ENCODE measurements at regions not wholly inside any gene's neighbourhood (a gene's known extent, or its start where the extent isn't known, plus 50 kb on each side); places are given as distances from the start of the nearest gene placed in this dataset.
"Not testable (repeated sequence)": the region's sequence is repeated elsewhere in the genome, so short reads cannot be mapped to it uniquely, and the experiment has no call there.

GRCh38 chr11:101835506-101836063 lies 79.2 kb upstream of the CEP126 start:
- DNase-seq (ENCODE audit: low read depth in 2 of 2): no peak

DNA sequence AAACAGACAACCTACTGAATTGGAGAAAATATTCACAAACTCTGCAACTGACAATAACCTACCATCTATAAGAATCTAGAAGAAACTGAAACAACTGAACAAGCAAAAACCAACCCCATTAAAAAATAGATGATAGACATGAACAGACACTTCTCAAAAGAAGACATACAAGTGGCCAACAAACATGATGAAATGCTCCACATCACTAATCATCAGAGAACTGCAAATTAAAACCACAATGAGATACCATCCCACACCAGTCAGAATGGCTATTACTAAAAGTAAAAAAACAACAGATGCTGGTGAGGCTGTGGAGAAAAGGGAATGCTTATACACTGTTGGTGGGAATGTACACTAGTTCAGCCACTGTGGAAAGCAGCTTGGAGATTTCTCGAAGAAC lies 84.3 kb upstream of the CEP126 start:
- not testable (repeated sequence) for DNase-seq (ENCODE audit: low read depth in 2 of 2)

DNA sequence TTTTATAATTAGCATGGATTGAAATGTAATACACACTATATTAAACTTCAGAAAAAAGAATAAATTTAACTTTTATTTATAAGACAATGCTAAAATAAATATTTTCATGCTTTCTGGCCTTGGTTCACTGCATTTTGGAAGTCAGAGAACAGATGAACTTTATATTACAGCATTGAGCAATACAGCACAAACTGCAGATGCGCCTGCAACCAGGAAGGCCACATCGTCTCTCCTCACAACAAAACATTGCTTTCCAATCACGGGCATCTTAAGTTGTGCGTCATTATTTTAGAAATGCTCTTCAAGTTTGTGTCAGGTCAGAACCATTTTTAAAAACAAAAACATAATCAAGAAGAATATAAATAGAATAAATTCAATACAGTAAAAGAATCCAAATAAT lies 89.3 kb upstream of the CEP126 start:
- DNase-seq (ENCODE audit: low read depth in 2 of 2): no peak

DNA sequence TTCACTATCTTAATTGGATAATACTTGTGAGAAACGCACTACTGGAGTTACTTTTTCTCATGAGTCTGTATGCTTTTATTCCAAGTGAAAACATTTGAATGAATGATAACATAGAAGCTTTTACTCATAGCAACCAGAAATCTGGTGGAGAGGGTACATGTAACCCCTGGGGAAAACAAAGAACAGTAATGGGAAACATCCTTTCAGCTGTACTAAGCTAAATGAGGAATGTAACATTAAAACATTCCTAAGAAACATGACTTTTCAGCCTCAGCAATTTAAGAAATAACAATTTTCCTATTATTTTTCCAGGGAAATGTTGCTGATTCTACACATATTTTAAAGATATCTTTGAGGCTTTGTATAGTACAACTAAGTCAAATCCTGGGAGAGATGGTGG lies 97.2 kb upstream of the CEP126 start:
- DNase-seq (ENCODE audit: low read depth in 2 of 2): no peak

DNA sequence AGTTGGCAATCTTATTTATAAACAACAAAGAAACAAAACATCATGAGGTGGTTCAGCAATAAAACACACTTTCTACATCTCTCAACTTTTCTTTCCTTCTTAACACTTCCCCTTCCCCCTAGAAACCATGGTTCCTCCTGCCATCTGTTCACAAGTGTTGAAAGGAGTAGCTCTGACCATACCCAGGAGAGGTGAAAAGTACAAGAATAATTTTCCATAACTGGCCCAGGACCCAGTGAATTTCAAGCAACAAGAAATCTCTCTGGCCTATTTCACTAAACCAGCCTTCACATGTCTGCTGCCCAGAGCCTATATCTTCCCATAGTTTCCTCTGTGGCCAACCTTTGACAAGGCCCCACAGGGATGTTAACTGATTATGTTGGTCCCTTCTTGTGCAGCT lies 98.2 kb upstream of the CEP126 start:
- no peak for DNase-seq (ENCODE audit: low read depth in 2 of 2)

DNA sequence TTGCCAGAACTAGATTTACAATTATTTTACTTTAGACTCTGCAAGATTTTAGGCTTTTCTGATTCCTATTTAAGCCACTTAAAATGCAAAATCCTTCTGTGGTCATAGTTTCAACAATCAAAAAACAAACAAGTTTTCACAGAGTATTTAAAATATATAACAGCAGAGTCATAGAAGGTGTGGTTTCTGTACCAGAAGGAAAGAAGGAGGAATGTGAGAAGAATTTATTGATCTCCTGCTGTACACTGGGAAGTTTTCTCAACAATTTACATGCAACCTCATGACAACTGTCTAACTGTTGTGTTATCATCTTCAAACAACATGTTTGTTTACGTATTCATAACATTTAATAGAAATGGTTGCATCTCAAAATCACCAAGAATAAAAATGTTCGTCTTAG lies 102.3 kb upstream of the CEP126 start:
- no peak for DNase-seq (ENCODE audit: low read depth in 2 of 2)

- DNase-seq (ENCODE audit: low read depth in 2 of 2): no peak
These were observed 104.3 kb upstream of the CEP126 start for GRCh38 chr11:101810546-101810945.

DNA sequence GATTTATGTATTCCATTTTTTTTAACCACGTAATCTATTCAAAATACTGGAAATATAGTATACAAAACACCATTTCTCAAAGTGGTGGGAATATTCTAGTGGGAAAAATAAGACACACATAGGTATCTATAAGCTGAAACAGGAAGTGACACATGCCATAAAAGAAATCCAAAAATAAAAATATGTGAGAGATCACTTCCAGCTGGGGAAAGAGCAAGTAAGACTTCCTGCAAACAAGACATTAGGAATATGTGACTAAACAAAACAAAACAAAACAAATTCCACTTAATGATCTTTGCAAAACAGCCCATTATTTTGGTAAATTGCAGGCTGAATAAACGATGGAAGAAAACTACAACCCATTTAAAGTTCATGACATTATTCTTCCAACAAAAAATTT lies 107.3 kb upstream of the CEP126 start:
- DNase-seq (ENCODE audit: low read depth in 2 of 2): no peak

DNA sequence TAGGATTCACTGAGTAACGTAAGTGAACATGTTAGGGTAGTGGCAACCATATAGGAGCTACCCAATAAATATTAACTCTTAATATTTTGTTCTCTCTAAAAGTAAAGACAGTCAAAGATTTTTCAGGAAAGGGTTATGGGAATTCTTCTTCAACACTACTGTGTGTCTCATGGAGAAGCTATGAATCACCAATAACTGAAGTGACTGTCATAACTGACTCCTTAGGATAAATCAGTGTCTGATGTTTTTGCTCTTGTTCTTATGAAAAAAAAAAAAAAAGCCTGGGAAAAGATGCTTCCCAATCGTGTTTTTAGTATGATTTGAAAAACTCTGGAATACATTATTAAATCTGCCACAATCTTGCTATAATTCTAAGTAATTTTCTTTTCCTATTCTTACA lies 111.2 kb upstream of the CEP126 start:
- DNase-seq (ENCODE audit: low read depth in 2 of 2): no peak

GRCh38 chr11:101797335-101797734 lies 117.5 kb upstream of the CEP126 start:
- no peak for DNase-seq (ENCODE audit: low read depth in 2 of 2)

GRCh38 chr11:101792814-101793213 lies 122.0 kb upstream of the CEP126 start:
- no peak for DNase-seq (ENCODE audit: low read depth in 2 of 2)

DNA sequence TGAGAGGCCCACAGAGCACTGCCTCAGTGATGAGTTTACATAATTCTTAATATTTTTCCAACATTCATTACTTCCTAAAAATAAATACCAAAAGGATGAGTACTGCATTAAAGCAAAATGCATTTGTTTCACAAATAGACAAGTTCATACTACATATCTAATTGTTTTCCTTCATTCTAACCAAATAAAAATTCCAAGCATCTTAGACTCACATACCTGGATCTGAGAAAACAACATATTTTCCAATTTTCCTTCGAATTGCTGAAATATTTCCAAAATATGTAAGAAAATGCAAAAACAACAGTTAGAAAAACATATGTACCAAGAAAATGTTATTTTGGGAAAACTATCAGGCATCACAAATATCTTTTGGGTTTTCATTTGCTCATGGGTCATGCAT lies 127.9 kb upstream of the CEP126 start:
- no peak for DNase-seq (ENCODE audit: low read depth in 2 of 2)

DNA sequence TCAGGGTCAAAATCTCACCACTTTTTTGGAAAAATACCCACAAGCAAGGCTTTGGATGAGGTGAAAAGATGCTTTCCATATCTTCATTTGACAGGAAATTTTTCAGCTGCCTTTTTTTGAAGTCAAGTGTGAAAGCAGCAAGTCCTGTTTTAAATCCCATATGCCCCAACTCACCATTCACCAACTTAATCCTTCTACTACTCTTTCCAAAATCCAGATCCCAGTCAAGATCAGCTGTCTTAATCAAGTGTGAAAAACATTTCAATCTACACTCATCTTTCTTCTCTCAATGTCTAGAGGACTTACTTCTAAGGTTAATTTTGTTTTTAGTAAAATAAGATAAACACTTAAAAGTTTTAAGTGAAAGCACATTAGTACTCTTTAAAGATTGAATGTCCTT lies 128.4 kb upstream of the CEP126 start:
- no peak for DNase-seq (ENCODE audit: low read depth in 2 of 2)

DNA sequence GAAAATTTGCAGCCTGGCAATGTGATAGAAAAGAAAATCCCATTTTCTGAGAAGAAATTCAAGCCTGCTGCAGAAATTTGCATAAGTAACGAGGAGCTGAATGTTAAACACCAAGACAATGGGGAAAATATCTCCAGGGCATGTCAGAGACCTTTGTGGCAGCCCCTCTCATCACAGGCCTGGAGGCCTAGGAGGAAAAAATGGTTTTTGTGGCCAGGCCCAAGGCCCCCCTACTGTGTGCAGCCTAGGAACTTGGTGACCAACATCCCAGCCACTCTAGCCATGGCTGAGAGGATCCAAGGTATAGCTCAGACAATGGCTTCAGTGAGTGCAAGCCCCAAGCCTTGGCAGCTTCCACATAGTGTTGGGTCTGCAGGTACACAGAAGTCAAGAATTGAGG lies 135.6 kb upstream of the CEP126 start:
- not testable (repeated sequence) for DNase-seq (ENCODE audit: low read depth in 2 of 2)

DNA sequence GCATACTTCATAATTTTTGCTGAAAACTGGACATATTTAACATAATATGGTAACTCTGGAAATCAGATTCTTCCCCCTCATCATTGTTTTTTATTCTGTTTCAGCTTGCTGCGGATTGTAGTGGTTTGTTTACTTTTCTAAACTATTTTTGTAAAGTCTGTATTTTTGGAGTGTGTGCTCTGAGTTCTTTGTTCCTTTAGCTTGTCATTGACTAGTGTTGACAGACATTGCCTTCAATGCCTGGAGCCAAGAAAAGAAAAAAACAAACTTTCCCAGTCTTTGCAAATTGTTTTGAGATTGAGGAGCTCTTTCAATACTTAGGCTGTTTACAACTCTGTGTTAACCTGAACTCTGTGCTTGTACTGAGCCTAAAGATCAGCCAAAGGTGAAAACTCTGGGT lies 137.3 kb upstream of the CEP126 start:
- no peak for DNase-seq (ENCODE audit: low read depth in 2 of 2)

DNA sequence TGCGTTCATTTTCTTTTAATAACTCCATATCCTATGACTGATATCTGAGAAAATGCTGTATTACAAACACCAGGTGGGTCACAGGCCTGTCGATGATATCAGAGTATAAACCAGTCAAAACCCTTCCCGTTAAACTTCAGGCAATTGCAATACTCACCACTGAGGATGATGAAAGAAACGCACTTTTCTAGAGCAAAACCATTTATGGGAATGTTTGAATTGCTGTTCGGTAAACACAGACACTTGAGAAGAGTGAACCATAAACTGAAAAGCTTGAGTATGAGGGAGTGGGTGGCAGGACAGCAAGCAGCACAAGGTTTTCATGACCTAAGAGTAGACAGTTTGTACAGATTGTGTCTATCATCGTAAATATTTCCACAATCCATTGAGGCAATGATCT lies 139.8 kb upstream of the CEP126 start:
- DNase-seq (ENCODE audit: low read depth in 2 of 2): no peak

- DNase-seq (ENCODE audit: low read depth in 2 of 2): no peak
These were observed 144.2 kb upstream of the CEP126 start for GRCh38 chr11:101770648-101771047.

- no peak for DNase-seq (ENCODE audit: low read depth in 2 of 2)
These were observed 148.9 kb upstream of the CEP126 start for GRCh38 chr11:101765932-101766331.

GRCh38 chr11:101759771-101760450 lies 154.9 kb upstream of the CEP126 start:
- no peak for DNase-seq (ENCODE audit: low read depth in 2 of 2)

DNA sequence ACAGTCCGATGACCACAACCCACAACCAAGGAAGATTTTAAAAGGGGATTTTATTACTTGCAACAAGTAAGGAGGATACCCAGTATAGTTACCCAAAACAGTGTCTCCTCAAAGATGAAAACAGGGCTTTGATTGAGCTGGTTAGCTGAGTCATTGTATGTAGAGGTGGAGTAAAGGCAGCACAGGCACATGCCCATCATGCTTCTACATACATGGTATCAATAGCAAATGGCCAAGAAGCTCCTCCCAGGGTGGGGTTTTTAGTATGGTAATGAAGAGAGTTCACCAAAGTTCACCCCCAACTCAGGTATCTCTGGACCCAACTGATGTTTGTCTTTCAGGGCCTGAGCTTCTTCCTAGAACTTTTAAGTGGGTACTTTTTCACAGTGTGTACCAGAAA lies 157.1 kb upstream of the CEP126 start:
- DNase-seq (ENCODE audit: low read depth in 2 of 2): no peak

- DNase-seq (ENCODE audit: low read depth in 2 of 2): no peak
These were observed 165.0 kb upstream of the TRPC6 start for GRCh38 chr11:101748572-101749344.

GRCh38 chr11:101745756-101746155 lies 161.9 kb upstream of the TRPC6 start:
- DNase-seq (ENCODE audit: low read depth in 2 of 2): no peak

DNA sequence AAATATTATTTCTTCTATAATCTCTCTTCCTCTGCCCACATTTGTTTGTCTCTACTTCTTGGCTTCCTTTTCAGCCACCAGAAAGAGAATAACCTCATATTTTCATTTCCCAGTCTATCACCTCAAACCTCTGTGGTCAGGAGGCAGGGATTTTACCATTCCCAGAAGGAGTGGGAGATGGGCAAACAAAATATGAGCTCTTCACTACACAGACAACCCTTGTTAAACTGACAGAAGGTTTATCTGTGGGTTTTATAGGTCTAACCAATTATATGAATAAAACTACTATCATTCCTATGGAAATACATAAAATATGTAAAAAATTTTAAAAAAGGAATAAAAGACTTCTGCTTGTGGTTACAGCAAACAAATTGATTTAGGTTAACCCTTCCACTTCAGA lies 160.0 kb upstream of the TRPC6 start:
- no peak for DNase-seq (ENCODE audit: low read depth in 2 of 2)

Measured in fibroblast of skin of left quadriceps (primary cell).